Sigmoid colon (tissue), 4 donors: ENCODE measurements at regions not wholly inside any gene's neighbourhood (a gene's known extent, or its start where the extent isn't known, plus 50 kb on each side); places are given as distances from the start of the nearest gene placed in this dataset.

Experiments used
- CTCF ChIP-seq, 4 experiments: fragments of 450-650 bp in 3 of 4; fragments of 200-600 bp in 1 of 4; IDR thresholded peaks; one replicate each; pipeline ENCODE4 v1.5.1; 2016 to 2019; ENCODE audit warnings: antibody characterized with exemption in 4 of 4, mild to moderate bottlenecking in 3 of 4, moderate library complexity in 2 of 4
- EP300 ChIP-seq, 4 donors: sonication (generic); formaldehyde crosslinking; IDR thresholded peaks; one replicate each; pipeline ENCODE4 v1.6.1; 2017; ENCODE audit warnings: antibody characterized with exemption in 4 of 4
- POLR2A ChIP-seq, 2 donors: fragments of 450-650 bp; IDR thresholded peaks; one replicate each; pipeline ENCODE4 v1.6.1; 2016; ENCODE audit warnings: antibody characterized with exemption in 2 of 2, mild to moderate bottlenecking in 2 of 2, moderate library complexity in 2 of 2

- TF ChIP-seq POLR2A (IDR thresholded peaks at IDR 0.05): no peak
- TF ChIP-seq CTCF (IDR thresholded peaks at IDR 0.05): no peak
- TF ChIP-seq EP300 (IDR thresholded peaks at IDR 0.05): no peak
Observed at GRCh38 chr14:47739541-47739940, 64.1 kb upstream of the MDGA2 start.
